ENCODE measurements at regions not wholly inside any gene's neighbourhood (a gene's known extent, or its start where the extent isn't known, plus 50 kb on each side); places are given as distances from the start of the nearest gene placed in this dataset.

- no peak overlapping the region for H3K4me3 Mint-ChIP-seq (ENCODE audit: low read depth)
- H3K9me3 Mint-ChIP-seq (ENCODE audit: low read depth) = peaks cover 15% of the 10 kb centered on the region
- H3K4me1 Mint-ChIP-seq (ENCODE audit: low read depth) = peaks cover 10% of the 10 kb centered on the region
- H3K27me3 Mint-ChIP-seq = peaks cover 7% of the 10 kb centered on the region
- H3K27ac Mint-ChIP-seq = no peak overlapping the region
- DNase-seq (ENCODE audit: low spot score, unreplicated experiment) = no peak
- TF ChIP-seq CTCF (IDR thresholded peaks at IDR 0.05; ENCODE audit: unreplicated experiment) = no peak
- H3K36me3 Mint-ChIP-seq (ENCODE audit: insufficient read depth) = no peaks in the 10 kb centered on the region
These were observed 446.7 kb downstream of the PMP22 start for GRCh38 chr17:14818469-14818868.

- Mint-ChIP-seq H3K4me3 (ENCODE audit: low read depth) (no peak overlapping the region), H3K27me3 (peaks cover 11% of the 10 kb centered on the region), H3K9me3 (ENCODE audit: low read depth) (peaks cover 26% of the 10 kb centered on the region), H3K4me1 (ENCODE audit: low read depth) (peaks cover 7% of the 10 kb centered on the region), H3K27ac (no peak overlapping the region), H3K36me3 (ENCODE audit: insufficient read depth) (peaks cover 1% of the 10 kb centered on the region)
- DNase-seq (ENCODE audit: low spot score, unreplicated experiment) = no peak
- TF ChIP-seq CTCF (IDR thresholded peaks at IDR 0.05; ENCODE audit: unreplicated experiment) = no peak
These were observed 450.0 kb downstream of the PMP22 start for GRCh38 chr17:14815079-14815478.

GRCh38 chr17:14813649-14814370, 451.3 kb downstream of the PMP22 start:
- Mint-ChIP-seq H3K9me3 (ENCODE audit: low read depth) (peaks cover 18% of the 10 kb centered on the region), H3K27me3 (peaks cover 11% of the 10 kb centered on the region), H3K4me1 (ENCODE audit: low read depth) (peaks cover 3% of the 10 kb centered on the region), H3K36me3 (ENCODE audit: insufficient read depth) (peaks cover 1% of the 10 kb centered on the region), H3K27ac (no peak overlapping the region), H3K4me3 (ENCODE audit: low read depth) (no peak overlapping the region)
- TF ChIP-seq CTCF (IDR thresholded peaks at IDR 0.05; ENCODE audit: unreplicated experiment) = peak; percentile 32
- no peak for DNase-seq (ENCODE audit: low spot score, unreplicated experiment)

- Mint-ChIP-seq H3K27ac (no peak overlapping the region), H3K27me3 (peaks cover 4% of the 10 kb centered on the region), H3K9me3 (ENCODE audit: low read depth) (peaks cover 23% of the 10 kb centered on the region), H3K4me3 (ENCODE audit: low read depth) (no peak overlapping the region), H3K4me1 (ENCODE audit: low read depth) (peaks cover 4% of the 10 kb centered on the region), H3K36me3 (ENCODE audit: insufficient read depth) (peaks cover 4% of the 10 kb centered on the region)
- no peak for TF ChIP-seq CTCF (IDR thresholded peaks at IDR 0.05; ENCODE audit: unreplicated experiment)
- DNase-seq (ENCODE audit: low spot score, unreplicated experiment) = no peak
These were observed 456.7 kb downstream of the PMP22 start for GRCh38 chr17:14808425-14808824.

GRCh38 chr17:14805348-14805747, 459.8 kb downstream of the PMP22 start:
- H3K4me1 Mint-ChIP-seq (ENCODE audit: low read depth) = peaks cover 4% of the 10 kb centered on the region

More at GRCh38 chr17:14805348-14805747, 459.8 kb downstream of the PMP22 start:
- H3K4me3 Mint-ChIP-seq (ENCODE audit: low read depth) = no peak overlapping the region
- peaks cover 17% of the 10 kb centered on the region for H3K9me3 Mint-ChIP-seq (ENCODE audit: low read depth)
- peaks cover 3% of the 10 kb centered on the region for H3K36me3 Mint-ChIP-seq (ENCODE audit: insufficient read depth)
- H3K27ac Mint-ChIP-seq = no peak overlapping the region
- DNase-seq (ENCODE audit: low spot score, unreplicated experiment) = no peak
- TF ChIP-seq CTCF (IDR thresholded peaks at IDR 0.05; ENCODE audit: unreplicated experiment) = no peak
- no peaks in the 10 kb centered on the region for H3K27me3 Mint-ChIP-seq
